Activated T-helper 1 cell treated with anti-CD3 and anti-CD28 coated beads, Interleukin-12 subunit alpha, Interleukin-12 subunit beta, Interleukin-2, Interleukin-4 antibody, amounts not matched to agents 30 ng/mL and 10 ng/mL and 1 ng/mL, durations not matched to agents 14 hours and 24 hours and 36 hours (primary cell): ENCODE measurements at regions not wholly inside any gene's neighbourhood (a gene's known extent, or its start where the extent isn't known, plus 50 kb on each side); places are given as distances from the start of the nearest gene placed in this dataset.
"Not testable (repeated sequence)": the region's sequence is repeated elsewhere in the genome, so short reads cannot be mapped to it uniquely, and the experiment has no call there.

ENCODE experiments used
- DNase-seq: peaks from one replicate; pipeline ENCODE4 v3.0.0; 2021; ENCODE audit warnings: low spot score
- H3K27ac Mint-ChIP-seq: one replicate; pipeline ENCODE4 v1.8.0; 2021; ENCODE audit warnings: mild to moderate bottlenecking, mixed read lengths
- H3K27me3 Mint-ChIP-seq: one replicate; pipeline ENCODE4 v1.8.0; 2022; ENCODE audit warnings: mild to moderate bottlenecking, moderate library complexity, mixed read lengths; ENCODE audit not compliant: insufficient read depth
- H3K36me3 Mint-ChIP-seq: one replicate; pipeline ENCODE4 v1.8.0; 2021; ENCODE audit warnings: low read depth, mixed read lengths
- H3K4me1 Mint-ChIP-seq: one replicate; pipeline ENCODE4 v1.8.0; 2021; ENCODE audit warnings: low read depth, mixed read lengths
- H3K4me3 Mint-ChIP-seq: one replicate; pipeline ENCODE4 v1.8.0; 2021; ENCODE audit warnings: mild to moderate bottlenecking, moderate library complexity, mixed read lengths
- H3K9me3 Mint-ChIP-seq: one replicate; pipeline ENCODE4 v1.8.0; 2021; ENCODE audit warnings: mixed read lengths
- intact Hi-C: fragments of 100-400 bp; cut with micrococcal nuclease; formaldehyde crosslinking; loops from one replicate; pipeline ENCODE4 v1.15.1; 2024

DNA sequence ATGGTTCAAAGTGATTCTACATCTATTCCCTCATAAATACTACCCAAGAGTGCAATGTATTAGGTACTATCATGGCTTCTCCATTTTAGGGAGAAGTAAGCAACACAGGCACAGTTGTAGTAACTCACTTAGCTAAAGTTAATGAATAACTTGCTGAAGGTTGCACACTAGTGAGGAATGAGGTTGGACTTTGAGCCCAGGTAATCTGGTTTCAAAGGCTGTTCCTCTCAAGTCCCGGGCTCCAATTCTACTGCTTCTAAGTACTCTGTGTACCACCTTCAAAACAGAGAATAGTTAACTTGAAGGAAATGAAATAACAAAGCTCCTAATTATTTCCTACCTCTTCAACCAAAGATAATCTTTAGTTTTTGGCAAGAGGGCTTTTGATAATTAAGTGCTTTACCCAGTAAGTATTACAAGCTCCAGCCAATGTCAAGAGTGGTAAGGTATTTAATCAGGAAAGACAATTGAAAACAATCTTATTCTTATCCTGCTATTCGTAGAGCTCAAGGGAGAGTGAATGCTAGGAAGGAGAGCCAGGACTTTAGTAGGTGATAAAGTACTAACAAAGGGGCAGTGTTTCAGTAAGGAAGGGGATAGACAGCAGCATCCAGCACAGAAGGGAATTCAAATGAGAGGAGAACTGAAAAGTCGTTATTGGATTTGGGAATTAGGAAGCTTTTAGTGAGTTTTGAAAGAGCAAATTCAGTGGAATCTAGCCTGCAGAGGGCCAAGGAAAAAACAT lies 158.2 kb upstream of the PTPRZ1 start:
- H3K27ac Mint-ChIP-seq, result no peak overlapping the region
- DNase-seq, result no peak
- H3K4me1 Mint-ChIP-seq, result no peaks in the 10 kb centered on the region
- no peaks in the 10 kb centered on the region for H3K27me3 Mint-ChIP-seq
- no peaks in the 10 kb centered on the region for H3K36me3 Mint-ChIP-seq
- no peak overlapping the region for H3K4me3 Mint-ChIP-seq
- H3K9me3 Mint-ChIP-seq, result no peaks in the 10 kb centered on the region
- intact Hi-C loops, result no loop called here

DNA sequence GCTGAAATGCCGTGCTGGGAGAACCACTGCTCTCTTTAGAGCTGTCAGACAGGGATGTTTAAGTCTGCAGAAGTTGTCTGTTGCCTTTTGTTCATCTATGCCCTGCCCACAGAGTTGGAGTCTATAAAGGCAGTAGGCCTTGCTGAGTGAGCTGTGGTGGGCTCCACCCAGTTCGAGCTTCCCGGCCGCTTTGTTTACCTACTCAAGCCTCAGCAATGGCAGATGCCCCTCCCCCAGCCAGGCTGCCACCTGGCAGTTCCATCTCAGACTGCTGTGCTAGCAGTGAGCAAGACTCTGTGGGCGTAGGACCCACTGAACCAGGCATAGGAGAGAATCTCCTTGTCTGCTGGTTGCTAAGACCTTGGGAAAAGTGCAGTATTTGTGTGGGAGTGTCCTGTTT lies 160.0 kb upstream of the PTPRZ1 start:
- intact Hi-C loops, H3K36me3 Mint-ChIP-seq, H3K4me1 Mint-ChIP-seq, H3K9me3 Mint-ChIP-seq, DNase-seq, H3K27me3 Mint-ChIP-seq, H3K27ac Mint-ChIP-seq, H3K4me3 Mint-ChIP-seq: not testable (repeated sequence)

DNA sequence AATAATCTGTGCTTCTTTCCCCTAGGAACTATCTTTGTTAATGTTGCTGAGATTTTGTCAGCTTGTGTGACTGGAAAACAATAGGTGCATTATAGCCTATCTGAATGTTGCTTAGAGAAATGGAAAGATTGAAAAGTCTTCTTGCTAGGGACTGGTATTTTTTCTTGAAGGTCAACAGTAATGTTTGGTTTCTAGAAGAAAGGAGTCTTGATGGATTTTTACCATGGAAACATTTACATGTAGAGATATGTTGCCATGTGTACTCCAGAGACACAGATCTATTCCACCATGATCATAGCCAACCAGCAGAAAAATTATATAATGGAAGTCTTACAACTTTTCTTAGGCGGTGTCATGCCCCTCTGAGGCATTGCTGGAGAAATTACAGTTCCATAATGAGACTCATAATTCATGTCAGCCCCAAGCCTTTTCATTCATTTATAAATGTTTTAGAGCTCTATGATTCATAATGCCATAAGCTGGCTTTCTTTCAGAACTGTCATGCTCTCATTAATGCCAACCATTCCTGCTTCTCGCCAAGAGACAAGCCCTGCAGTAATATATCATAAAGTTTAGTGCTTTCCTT lies 175.1 kb upstream of the PTPRZ1 start:
- Mint-ChIP-seq H3K36me3 (no peaks in the 10 kb centered on the region), H3K27ac (no peak overlapping the region), H3K27me3 (no peaks in the 10 kb centered on the region), H3K4me3 (no peak overlapping the region), H3K9me3 (no peaks in the 10 kb centered on the region), H3K4me1 (no peaks in the 10 kb centered on the region)
- intact Hi-C loops, result no loop called here
- no peak for DNase-seq

DNA sequence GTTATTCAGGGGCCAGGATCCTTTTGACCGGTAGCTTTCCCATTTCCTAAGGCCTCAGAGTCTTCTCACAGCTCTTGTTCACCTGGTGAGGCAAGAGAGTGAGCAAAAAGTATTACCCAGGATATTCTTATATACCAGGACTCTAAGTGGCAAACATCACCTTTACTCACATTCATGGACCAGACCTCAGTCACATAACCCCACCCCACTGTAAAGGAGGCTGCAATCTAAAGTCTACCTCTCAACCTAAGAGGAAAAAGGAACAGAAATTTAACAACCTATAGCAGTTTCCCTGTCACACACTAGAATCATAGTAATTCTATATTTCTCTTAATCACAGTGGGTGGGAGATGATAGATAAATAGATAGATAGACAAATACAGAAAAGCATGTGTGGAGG lies 176.0 kb upstream of the PTPRZ1 start:
- intact Hi-C loops, result no loop called here
- Mint-ChIP-seq H3K4me3 (no peak overlapping the region), H3K9me3 (no peaks in the 10 kb centered on the region), H3K4me1 (no peaks in the 10 kb centered on the region), H3K36me3 (no peaks in the 10 kb centered on the region), H3K27ac (no peak overlapping the region), H3K27me3 (no peaks in the 10 kb centered on the region)
- DNase-seq, result no peak

DNA sequence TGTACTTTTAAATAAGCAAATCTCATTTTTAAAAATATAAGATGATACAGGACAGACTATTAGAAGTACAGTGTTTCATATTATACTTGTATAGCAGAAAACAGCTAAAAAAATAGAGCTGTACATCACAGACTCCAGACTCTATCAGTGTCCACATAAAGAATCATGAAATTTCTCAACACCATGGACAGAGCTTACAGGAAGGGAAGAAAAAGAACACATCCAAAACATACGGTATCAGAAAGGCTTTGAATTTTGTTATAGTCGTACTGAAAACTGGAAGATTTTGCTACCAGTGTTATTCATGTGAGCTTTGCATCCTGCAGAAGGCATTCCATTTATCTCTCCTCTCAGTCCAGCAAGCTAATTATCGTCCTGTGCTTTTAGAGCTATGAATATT lies 183.2 kb upstream of the PTPRZ1 start:
- no peak for DNase-seq
- Mint-ChIP-seq H3K36me3 (no peaks in the 10 kb centered on the region), H3K9me3 (no peaks in the 10 kb centered on the region), H3K4me3 (no peak overlapping the region), H3K4me1 (no peaks in the 10 kb centered on the region), H3K27ac (no peak overlapping the region), H3K27me3 (no peaks in the 10 kb centered on the region)
- intact Hi-C loops, result no loop called here

DNA sequence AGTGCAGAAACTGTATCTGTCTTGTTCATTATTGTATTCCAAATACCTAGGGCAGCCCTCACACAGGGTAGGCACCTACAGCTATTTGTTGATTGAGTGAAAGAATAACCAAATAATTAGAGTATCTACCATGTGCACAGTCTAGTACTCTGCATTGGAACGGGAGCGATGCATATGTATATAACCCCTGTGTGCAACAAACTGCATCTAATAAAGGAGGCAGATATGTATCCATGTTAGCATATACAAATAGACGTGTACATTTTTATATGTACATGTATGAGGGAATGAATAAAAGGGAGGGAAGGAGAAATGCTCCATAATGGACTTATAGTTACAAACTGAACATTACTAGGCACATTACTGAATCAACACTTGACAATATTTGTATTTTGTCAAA lies 191.3 kb upstream of the PTPRZ1 start:
- no peaks in the 10 kb centered on the region for H3K36me3 Mint-ChIP-seq
- H3K27ac Mint-ChIP-seq, result no peak overlapping the region
- no peaks in the 10 kb centered on the region for H3K4me1 Mint-ChIP-seq
- H3K27me3 Mint-ChIP-seq, result no peaks in the 10 kb centered on the region
- H3K9me3 Mint-ChIP-seq, result no peaks in the 10 kb centered on the region
- no peak for DNase-seq
- intact Hi-C loops, result no loop called here
- no peak overlapping the region for H3K4me3 Mint-ChIP-seq

DNA sequence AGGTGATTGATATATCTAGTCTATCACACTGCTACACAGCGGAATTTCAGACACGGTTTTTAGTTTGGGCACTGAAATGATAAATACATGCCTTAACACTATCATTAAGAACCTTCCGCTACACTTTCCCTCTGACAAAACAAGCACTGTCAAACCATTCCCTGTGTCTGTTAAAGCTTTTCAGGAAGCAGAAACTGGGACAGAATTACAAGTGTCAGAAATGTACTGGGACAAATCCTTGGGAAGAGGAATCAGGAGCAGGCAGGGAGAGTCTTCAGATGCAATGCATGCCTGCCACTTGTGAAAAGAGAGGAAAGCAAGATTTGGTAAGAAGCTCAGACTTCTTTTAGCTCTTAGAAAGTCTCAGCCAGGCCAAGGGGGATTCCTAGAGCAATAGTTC lies 196.8 kb upstream of the PTPRZ1 start:
- H3K9me3 Mint-ChIP-seq, result no peaks in the 10 kb centered on the region
- no peaks in the 10 kb centered on the region for H3K36me3 Mint-ChIP-seq
- H3K4me3 Mint-ChIP-seq, result no peak overlapping the region
- H3K27me3 Mint-ChIP-seq, result no peaks in the 10 kb centered on the region
- intact Hi-C loops, result no loop called here
- DNase-seq, result no peak
- no peaks in the 10 kb centered on the region for H3K4me1 Mint-ChIP-seq
- H3K27ac Mint-ChIP-seq, result no peak overlapping the region

DNA sequence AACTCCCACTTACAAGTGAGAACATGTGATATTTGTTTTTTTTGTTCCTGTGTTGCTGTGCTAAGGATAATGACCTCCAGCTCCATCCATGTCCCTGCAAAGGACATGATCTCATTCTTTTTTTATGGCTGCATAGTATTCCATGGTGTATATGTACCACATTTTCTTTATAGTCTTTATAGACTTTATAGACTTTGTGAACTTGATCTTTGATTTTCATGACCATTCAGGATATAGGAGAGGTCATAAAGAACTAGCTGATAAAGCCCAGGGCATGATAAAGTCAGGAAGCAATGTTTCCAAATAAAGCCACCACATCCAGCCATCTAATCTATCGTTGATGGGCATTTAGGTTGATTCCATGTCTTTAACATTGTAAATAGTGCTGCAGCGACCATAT lies 198.5 kb upstream of the PTPRZ1 start:
- H3K4me1 Mint-ChIP-seq, DNase-seq, intact Hi-C loops, H3K27ac Mint-ChIP-seq, H3K4me3 Mint-ChIP-seq, H3K27me3 Mint-ChIP-seq, H3K9me3 Mint-ChIP-seq, H3K36me3 Mint-ChIP-seq: not testable (repeated sequence)

DNA sequence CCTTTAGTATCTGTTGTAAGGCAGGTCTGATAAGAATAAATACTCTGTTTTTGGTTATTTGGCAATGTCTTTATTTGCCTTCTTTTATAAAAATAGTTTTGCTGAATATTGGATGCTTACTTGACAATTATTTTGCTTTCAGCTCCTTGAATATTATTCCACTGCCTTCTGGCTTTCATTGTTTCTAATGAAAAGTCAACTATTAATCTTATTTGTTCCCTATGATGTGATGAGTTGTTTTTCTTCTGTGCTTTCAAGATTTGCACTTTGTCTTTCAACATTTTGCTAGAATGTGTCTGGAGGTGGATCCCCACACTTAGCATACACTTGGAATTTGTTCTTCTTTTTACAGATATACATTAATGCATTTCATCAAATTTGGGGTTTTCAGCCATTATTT lies 203.8 kb upstream of the PTPRZ1 start:
- intact Hi-C loops, result no loop called here
- H3K9me3 Mint-ChIP-seq, result no peaks in the 10 kb centered on the region
- H3K27ac Mint-ChIP-seq, result no peak overlapping the region
- DNase-seq, result no peak
- H3K27me3 Mint-ChIP-seq, result no peaks in the 10 kb centered on the region
- no peaks in the 10 kb centered on the region for H3K4me1 Mint-ChIP-seq
- H3K4me3 Mint-ChIP-seq, result no peak overlapping the region
- H3K36me3 Mint-ChIP-seq, result no peaks in the 10 kb centered on the region

DNA sequence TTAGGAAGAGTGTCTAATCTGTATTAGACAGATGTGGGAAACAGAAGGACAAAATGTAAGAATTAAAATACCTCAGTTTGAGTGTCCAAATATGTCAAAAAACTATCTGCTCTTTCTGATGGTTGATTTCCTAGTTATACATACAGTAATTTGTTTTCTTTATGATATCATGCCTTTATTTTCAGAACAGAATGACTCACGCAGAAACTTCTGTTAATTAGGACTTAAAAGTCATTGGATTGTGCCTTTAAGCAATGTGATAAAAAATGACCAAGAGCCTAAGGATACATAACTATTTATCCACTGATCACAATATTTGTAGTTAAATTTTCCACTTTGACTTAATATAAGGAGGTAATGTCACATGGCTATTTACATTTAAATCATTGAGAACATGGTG lies 206.7 kb upstream of the PTPRZ1 start:
- Mint-ChIP-seq H3K9me3 (no peaks in the 10 kb centered on the region), H3K4me3 (no peak overlapping the region), H3K27ac (no peak overlapping the region), H3K4me1 (no peaks in the 10 kb centered on the region), H3K27me3 (peaks cover 2% of the 10 kb centered on the region), H3K36me3 (no peaks in the 10 kb centered on the region)
- intact Hi-C loops, result no loop called here
- no peak for DNase-seq

DNA sequence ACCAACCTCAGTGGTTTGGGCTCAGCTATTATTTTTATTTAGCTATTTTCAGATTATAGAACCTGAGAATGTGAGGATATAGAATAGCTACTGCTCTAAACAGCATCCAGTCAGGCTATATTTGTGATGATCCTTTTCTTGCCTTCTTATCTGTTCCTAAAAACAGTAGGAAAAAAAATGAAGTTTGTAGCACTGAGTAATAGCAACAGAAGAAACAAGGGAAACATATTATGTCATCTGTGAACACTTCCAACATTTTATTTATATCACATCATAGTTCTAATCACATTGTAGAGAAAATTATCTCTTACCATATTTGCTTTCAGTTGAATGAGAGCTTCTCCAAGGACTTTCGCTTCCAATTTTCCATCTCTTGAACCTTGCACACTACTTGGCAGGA lies 229.6 kb upstream of the PTPRZ1 start:
- H3K36me3 Mint-ChIP-seq, result no peaks in the 10 kb centered on the region
- intact Hi-C loops, result no loop called here
- H3K4me1 Mint-ChIP-seq, result no peaks in the 10 kb centered on the region
- DNase-seq, result no peak
- no peaks in the 10 kb centered on the region for H3K9me3 Mint-ChIP-seq
- H3K27ac Mint-ChIP-seq, result no peak overlapping the region
- H3K4me3 Mint-ChIP-seq, result no peak overlapping the region
- H3K27me3 Mint-ChIP-seq, result no peaks in the 10 kb centered on the region

DNA sequence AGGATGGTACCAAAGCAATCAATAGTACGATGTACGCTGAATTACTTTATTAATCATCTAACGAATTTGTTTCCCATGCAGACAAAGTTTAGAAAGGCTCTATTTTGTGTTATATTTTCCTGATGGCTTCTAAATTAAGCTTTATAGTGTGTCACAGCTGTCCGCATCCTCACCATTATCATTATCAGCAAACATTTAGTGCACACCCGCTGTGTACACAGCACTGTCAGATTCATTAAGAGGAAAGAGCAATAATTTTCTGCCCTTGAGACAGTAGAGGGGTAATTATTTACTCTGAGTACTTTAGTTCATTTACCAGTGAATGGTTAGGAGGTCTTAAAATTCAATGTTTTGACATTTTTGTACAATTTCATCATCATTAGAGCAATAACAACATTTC lies 233.3 kb upstream of the PTPRZ1 start:
- intact Hi-C loops, result no loop called here
- H3K4me1 Mint-ChIP-seq, result no peaks in the 10 kb centered on the region
- no peak overlapping the region for H3K4me3 Mint-ChIP-seq
- H3K9me3 Mint-ChIP-seq, result no peaks in the 10 kb centered on the region
- H3K27me3 Mint-ChIP-seq, result no peaks in the 10 kb centered on the region
- H3K36me3 Mint-ChIP-seq, result no peaks in the 10 kb centered on the region
- H3K27ac Mint-ChIP-seq, result no peak overlapping the region
- no peak for DNase-seq

DNA sequence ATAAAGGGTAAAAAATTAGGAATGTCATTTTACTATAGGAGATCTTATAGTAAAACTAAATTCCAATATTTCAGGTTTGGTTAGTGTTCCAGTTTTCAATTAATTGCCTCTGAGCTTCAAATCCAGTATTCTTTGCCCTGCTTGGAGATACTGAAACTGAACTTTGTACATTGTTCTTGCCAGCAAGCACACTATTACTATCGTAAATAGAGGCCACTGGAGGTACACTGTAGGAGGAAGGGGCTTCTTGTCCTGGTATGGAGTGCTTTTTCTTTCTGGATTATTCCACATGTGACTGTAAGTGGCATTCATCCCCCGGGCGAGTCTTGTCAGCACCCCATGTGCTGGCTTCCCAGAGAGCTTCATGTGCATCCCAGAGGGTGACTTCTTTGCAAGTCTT lies 234.7 kb upstream of the PTPRZ1 start:
- intact Hi-C loops, result no loop called here
- H3K9me3 Mint-ChIP-seq, result no peaks in the 10 kb centered on the region
- H3K4me3 Mint-ChIP-seq, result no peak overlapping the region
- no peaks in the 10 kb centered on the region for H3K36me3 Mint-ChIP-seq
- peaks cover 2% of the 10 kb centered on the region for H3K27me3 Mint-ChIP-seq
- DNase-seq, result no peak
- no peak overlapping the region for H3K27ac Mint-ChIP-seq
- no peaks in the 10 kb centered on the region for H3K4me1 Mint-ChIP-seq

DNA sequence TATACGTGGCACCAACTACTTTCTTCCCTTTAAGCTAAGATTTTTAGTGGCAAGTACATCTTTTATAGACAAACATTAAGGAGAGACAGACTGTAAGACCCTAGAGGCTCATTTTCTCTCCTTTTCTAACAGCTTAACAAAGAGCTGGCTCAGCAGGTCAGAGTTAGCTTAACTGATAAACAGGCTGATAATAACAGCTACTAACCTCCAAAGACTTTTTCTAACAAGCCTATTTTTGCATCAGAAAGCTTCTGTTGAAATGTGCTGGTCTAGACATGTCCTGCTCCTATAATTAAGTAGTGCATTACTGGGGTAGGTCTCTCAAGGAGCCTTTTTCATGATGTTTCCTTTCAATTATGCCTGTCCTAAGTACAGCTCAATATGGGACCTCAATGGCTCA lies 238.2 kb upstream of the FAM3C start:
- Mint-ChIP-seq H3K9me3 (no peaks in the 10 kb centered on the region), H3K4me1 (no peaks in the 10 kb centered on the region), H3K27ac (no peak overlapping the region), H3K27me3 (peaks cover 3% of the 10 kb centered on the region), H3K4me3 (no peak overlapping the region), H3K36me3 (no peaks in the 10 kb centered on the region)
- no peak for DNase-seq
- intact Hi-C loops, result no loop called here
